SK-N-MC (cell line): ENCODE measurements at regions not wholly inside any gene's neighbourhood (a gene's known extent, or its start where the extent isn't known, plus 50 kb on each side); places are given as distances from the start of the nearest gene placed in this dataset.
"Not testable (repeated sequence)": the region's sequence is repeated elsewhere in the genome, so short reads cannot be mapped to it uniquely, and the experiment has no call there.

Source experiments
- EZH2 ChIP-seq: fragments of 200-600 bp; sonication (generic); IDR thresholded peaks from one replicate; pipeline ENCODE4 v1.6.1; 2017; ENCODE audit warnings: antibody characterized with exemption
- POLR2AphosphoS5 ChIP-seq: IDR thresholded peaks from 2 replicates; pipeline ENCODE4 v1.6.1; 2012; ENCODE audit warnings: mild to moderate bottlenecking, low read depth, low read length, borderline replicate concordance

- not testable (repeated sequence) for TF ChIP-seq EZH2, POLR2AphosphoS5
These were observed 56.2 kb upstream of the CCZ1B start for GRCh38 chr7:6882321-6882721.
